OCI-LY1 (cell line): ENCODE measurements at regions not wholly inside any gene's neighbourhood (a gene's known extent, or its start where the extent isn't known, plus 50 kb on each side); places are given as distances from the start of the nearest gene placed in this dataset.

Source experiments
- EZH2 ChIP-seq: fragments of 200-600 bp; sonication (generic), shearing (Covaris generic); IDR thresholded peaks from 2 replicates; pipeline ENCODE4 v1.8.0; 2017; ENCODE audit warnings: borderline replicate concordance, mixed run types, mild to moderate bottlenecking, antibody characterized with exemption, low read length, moderate library complexity, mixed read lengths
- TF ChIP-seq, protein P1 (sequence below): fragments of 200-600 bp; sonication (generic), shearing (Covaris generic); IDR thresholded peaks from 2 replicates; pipeline ENCODE4 v1.5.1; 2017; ENCODE audit warnings: mild to moderate bottlenecking, antibody characterized with exemption, low read length, moderate library complexity, mixed read lengths

DNA sequence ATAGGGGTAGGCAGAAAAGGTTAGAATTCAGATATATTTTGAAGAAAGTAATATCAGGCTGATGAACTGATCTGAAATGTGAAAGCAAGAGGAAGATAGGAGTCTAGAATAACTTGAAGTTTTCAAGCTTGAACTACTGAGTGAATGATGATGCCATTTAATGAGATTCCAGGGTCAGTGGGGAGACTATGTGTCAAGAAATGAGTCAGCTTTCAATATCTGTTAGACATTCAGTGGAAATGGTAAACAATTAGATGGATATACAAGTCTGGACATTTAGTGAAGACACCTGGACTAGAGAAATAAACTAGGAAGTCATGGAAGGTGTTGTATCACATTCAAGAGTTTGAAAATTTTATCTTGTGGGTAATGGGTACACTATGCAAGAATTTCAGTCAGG lies 326.9 kb downstream of the FSIP2 start:
- TF ChIP-seq, protein P1, sequence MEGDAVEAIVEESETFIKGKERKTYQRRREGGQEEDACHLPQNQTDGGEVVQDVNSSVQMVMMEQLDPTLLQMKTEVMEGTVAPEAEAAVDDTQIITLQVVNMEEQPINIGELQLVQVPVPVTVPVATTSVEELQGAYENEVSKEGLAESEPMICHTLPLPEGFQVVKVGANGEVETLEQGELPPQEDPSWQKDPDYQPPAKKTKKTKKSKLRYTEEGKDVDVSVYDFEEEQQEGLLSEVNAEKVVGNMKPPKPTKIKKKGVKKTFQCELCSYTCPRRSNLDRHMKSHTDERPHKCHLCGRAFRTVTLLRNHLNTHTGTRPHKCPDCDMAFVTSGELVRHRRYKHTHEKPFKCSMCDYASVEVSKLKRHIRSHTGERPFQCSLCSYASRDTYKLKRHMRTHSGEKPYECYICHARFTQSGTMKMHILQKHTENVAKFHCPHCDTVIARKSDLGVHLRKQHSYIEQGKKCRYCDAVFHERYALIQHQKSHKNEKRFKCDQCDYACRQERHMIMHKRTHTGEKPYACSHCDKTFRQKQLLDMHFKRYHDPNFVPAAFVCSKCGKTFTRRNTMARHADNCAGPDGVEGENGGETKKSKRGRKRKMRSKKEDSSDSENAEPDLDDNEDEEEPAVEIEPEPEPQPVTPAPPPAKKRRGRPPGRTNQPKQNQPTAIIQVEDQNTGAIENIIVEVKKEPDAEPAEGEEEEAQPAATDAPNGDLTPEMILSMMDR, result no peak
- no peak for TF ChIP-seq EZH2
